Naive thymus-derived CD4-positive, alpha-beta T cell (primary cell): ENCODE measurements at regions not wholly inside any gene's neighbourhood (a gene's known extent, or its start where the extent isn't known, plus 50 kb on each side); places are given as distances from the start of the nearest gene placed in this dataset.

Source experiments
- ATAC-seq: fragments of 150-1000 bp; cut with Tn5 transposase; 2 replicates; pipeline ENCODE4 v1.10.0; 2021; ENCODE audit warnings: mild to moderate bottlenecking, moderate library complexity
- CTCF ChIA-PET: fragments of 350-600 bp; sonication (Branson Sonifier 250); formaldehyde crosslinking; loops from one replicate; lab custom pipeline; 2021; ENCODE audit warnings: antibody characterized with exemption; lab: Charles Lee
- POLR2A ChIA-PET: fragments of 350-600 bp; sonication (Branson Sonifier 250); formaldehyde crosslinking; loops from one replicate; lab custom pipeline; 2021; ENCODE audit warnings: antibody characterized with exemption, inconsistent platforms; lab: Charles Lee
- DNase-seq, 9 donors: peaks; one replicate each; pipeline versions ENCODE4 v3.0.0 to v3.0.0-alpha.2; 2020 to 2022; ENCODE audit warnings: mixed read lengths in 1 of 9
- H3K27ac ChIP-seq: one replicate; pipeline ENCODE4 v1.7.0; 2013; ENCODE audit warnings: mild to moderate bottlenecking, low read depth, low read length, moderate library complexity
- H3K27me3 ChIP-seq, 2 donors: one replicate each; pipeline ENCODE4 v1.7.0; 2013; ENCODE audit warnings: low read length in 2 of 2, mild to moderate bottlenecking in 2 of 2, moderate library complexity in 2 of 2; ENCODE audit not compliant: control insufficient read depth in 2 of 2, insufficient read depth in 2 of 2
- H3K36me3 ChIP-seq, 3 experiments: 1 replicate in 2 of 3; 2 replicates in 1 of 3; pipeline ENCODE4 v1.7.0; 2013; ENCODE audit warnings: low read length in 3 of 3, mild to moderate bottlenecking in 3 of 3, moderate library complexity in 1 of 3; ENCODE audit not compliant: insufficient read depth in 3 of 3, control insufficient read depth in 2 of 3
- H3K4me1 ChIP-seq, 2 donors: one replicate each; pipeline ENCODE4 v1.7.0; 2013; ENCODE audit warnings: low read length in 2 of 2, mild to moderate bottlenecking in 2 of 2, moderate library complexity in 1 of 2; ENCODE audit not compliant: control insufficient read depth in 2 of 2, insufficient read depth in 2 of 2
- H3K4me3 ChIP-seq: 2 replicates; pipeline ENCODE4 v1.7.0; 2013; ENCODE audit warnings: mild to moderate bottlenecking, low read length
- H3K9me3 ChIP-seq, 3 experiments: 1 replicate in 2 of 3; 2 replicates in 1 of 3; pipeline ENCODE4 v1.7.0; 2013; ENCODE audit warnings: low read length in 3 of 3; ENCODE audit not compliant: control insufficient read depth in 2 of 3
- H3K27ac Mint-ChIP-seq, 9 donors: one replicate each; pipeline ENCODE4 v1.8.0; 2020 to 2022; ENCODE audit warnings: mixed read lengths in 9 of 9, mild to moderate bottlenecking in 8 of 9, moderate library complexity in 5 of 9, inconsistent platforms in 2 of 9
- H3K27me3 Mint-ChIP-seq, 5 donors: one replicate each; pipeline ENCODE4 v1.8.0; 2021 to 2022; ENCODE audit warnings: mixed read lengths in 5 of 5, mild to moderate bottlenecking in 1 of 5
- H3K36me3 Mint-ChIP-seq, 5 donors: one replicate each; pipeline ENCODE4 v1.8.0; 2020 to 2022; ENCODE audit warnings: mixed read lengths in 5 of 5, mild to moderate bottlenecking in 3 of 5, inconsistent platforms in 1 of 5
- H3K4me1 Mint-ChIP-seq, 7 donors: one replicate each; pipeline ENCODE4 v1.8.0; 2020 to 2022; ENCODE audit warnings: mixed read lengths in 7 of 7, mild to moderate bottlenecking in 3 of 7, inconsistent platforms in 1 of 7
- H3K4me3 Mint-ChIP-seq, 10 donors: one replicate each; pipeline ENCODE4 v1.8.0; 2020 to 2022; ENCODE audit warnings: mild to moderate bottlenecking in 10 of 10, mixed read lengths in 10 of 10, moderate library complexity in 6 of 10, inconsistent platforms in 2 of 10
- H3K9me3 Mint-ChIP-seq, 11 donors: one replicate each; pipeline ENCODE4 v1.8.0; 2020 to 2022; ENCODE audit warnings: mixed read lengths in 11 of 11, mild to moderate bottlenecking in 4 of 11, inconsistent platforms in 1 of 11, moderate library complexity in 1 of 11
- intact Hi-C, 2 donors: fragments of 100-400 bp; cut with micrococcal nuclease; formaldehyde crosslinking; loops; one replicate each; pipeline ENCODE4 v1.15.1; 2023

DNA sequence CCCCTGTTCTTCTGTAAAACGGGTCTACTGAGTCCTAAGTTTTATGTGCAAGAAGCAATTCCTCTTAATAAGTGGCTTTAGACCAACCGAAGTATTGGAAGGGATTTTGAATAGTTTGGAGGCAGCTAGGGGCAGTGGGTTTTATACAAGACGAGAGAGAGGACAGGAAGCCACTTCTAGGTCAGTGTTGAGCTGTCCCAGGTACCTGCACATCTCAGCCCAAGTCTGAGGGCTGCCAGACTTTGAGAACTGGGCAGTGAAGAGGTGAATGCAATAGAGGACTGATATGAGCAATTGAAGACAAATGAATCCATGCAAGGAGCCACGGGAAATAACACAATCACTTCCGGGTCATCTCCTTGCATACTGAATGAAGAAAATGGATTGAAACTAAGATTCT is 273.5 kb downstream of the KLF6 start:
- peaks cover 0 to 7% (median 0%) of the 10 kb centered on the region in 11 donors for H3K9me3 Mint-ChIP-seq
- peak overlapping the region in 1 of 9 donors; percentile 10 for H3K27ac Mint-ChIP-seq
- H3K36me3 Mint-ChIP-seq = peaks cover 0 to 6% (median 0%) of the 10 kb centered on the region in 5 donors
- intact Hi-C loops = no loop called here
- peaks cover 0 to 19% (median 9%) of the 10 kb centered on the region in 7 donors for H3K4me1 Mint-ChIP-seq
- no peaks in the 10 kb centered on the region for H3K27me3 ChIP-seq
- POLR2A ChIA-PET = no interaction called here
- no peak for DNase-seq
- H3K4me3 Mint-ChIP-seq = no peak overlapping the region
- no peak for ATAC-seq
- no peak overlapping the region for H3K27ac ChIP-seq
- no peak overlapping the region for H3K4me3 ChIP-seq
- H3K4me1 ChIP-seq = peaks cover 0 to 7% of the 10 kb centered on the region in 2 donors
- H3K36me3 ChIP-seq = no peaks in the 10 kb centered on the region
- CTCF ChIA-PET = no interaction called here
- H3K27me3 Mint-ChIP-seq = peaks cover 0 to 5% (median under 1%) of the 10 kb centered on the region in 5 donors
- H3K9me3 ChIP-seq = no peaks in the 10 kb centered on the region

DNA sequence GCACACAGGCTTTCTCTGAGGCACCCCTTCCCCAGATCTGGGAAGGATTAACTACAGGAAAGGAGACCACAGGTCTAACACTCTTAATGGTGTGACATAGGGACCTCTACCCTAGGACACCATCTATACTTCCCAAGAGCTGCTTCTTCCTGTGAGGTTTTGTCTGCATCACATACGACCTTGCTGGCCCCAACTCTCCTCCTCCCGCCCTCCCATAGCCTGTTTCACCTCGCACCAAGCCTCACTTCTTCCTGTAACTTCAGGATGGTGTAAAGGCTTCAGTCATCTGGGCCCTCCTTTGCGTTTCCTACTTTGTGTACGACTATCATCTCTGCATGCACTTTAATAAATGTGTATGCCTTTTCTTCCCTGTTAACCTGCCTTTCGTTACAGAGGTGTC is 274.3 kb downstream of the KLF6 start:
- peaks cover 0 to 14% (median 7%) of the 10 kb centered on the region in 7 donors for H3K4me1 Mint-ChIP-seq
- intact Hi-C loops = no loop called here
- Histone ChIP-seq H3K27me3 (no peaks in the 10 kb centered on the region), H3K9me3 (no peaks in the 10 kb centered on the region), H3K36me3 (no peaks in the 10 kb centered on the region), H3K4me3 (no peak overlapping the region), H3K27ac (no peak overlapping the region), H3K4me1 (peaks cover 0 to 7% of the 10 kb centered on the region in 2 donors)
- peaks cover 0 to 6% (median 0%) of the 10 kb centered on the region in 5 donors for H3K36me3 Mint-ChIP-seq
- ATAC-seq (no peak), DNase-seq (peak in 1 of 9 donors; percentile 1)
- H3K9me3 Mint-ChIP-seq = peaks cover 0 to 7% (median 0%) of the 10 kb centered on the region in 11 donors
- peak overlapping the region in 2 of 9 donors; percentile 55 to 76 for H3K27ac Mint-ChIP-seq
- peak overlapping the region in 1 of 10 donors; percentile 24 for H3K4me3 Mint-ChIP-seq
- CTCF ChIA-PET = no interaction called here
- H3K27me3 Mint-ChIP-seq = peaks cover 0 to 5% (median 0%) of the 10 kb centered on the region in 5 donors
- POLR2A ChIA-PET = no interaction called here

DNA sequence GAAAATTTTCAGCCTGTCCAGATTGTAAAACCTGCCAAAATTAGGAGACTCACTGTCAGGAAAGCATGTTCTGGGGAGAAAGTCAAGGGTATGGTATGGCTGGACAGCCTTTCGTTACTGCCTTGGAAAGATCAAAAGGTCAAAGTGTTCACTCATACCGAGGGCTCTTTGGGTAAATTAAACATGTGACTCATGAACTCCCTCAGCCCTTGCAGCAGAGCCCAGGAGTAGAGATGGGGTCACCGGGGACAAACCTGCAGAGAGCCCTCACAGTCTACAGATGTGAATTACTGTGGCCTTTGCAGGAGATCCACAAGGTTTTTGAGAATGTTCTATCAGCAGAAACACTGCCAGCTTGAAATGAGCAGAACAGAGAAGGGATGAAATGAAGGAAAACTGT is 275.7 kb downstream of the KLF6 start:
- Mint-ChIP-seq H3K4me1 (peaks cover 0 to 14% (median 7%) of the 10 kb centered on the region in 7 donors), H3K36me3 (peaks cover 0 to 4% (median 0%) of the 10 kb centered on the region in 5 donors), H3K4me3 (no peak overlapping the region), H3K27me3 (peaks cover 0 to 5% (median 0%) of the 10 kb centered on the region in 5 donors), H3K9me3 (peaks cover 0 to 7% (median 0%) of the 10 kb centered on the region in 11 donors), H3K27ac (peak overlapping the region in 1 of 9 donors; percentile 55)
- H3K4me3 ChIP-seq = no peak overlapping the region
- CTCF ChIA-PET = no interaction called here
- H3K36me3 ChIP-seq = no peaks in the 10 kb centered on the region
- H3K4me1 ChIP-seq = peaks cover 0 to 7% of the 10 kb centered on the region in 2 donors
- no peak overlapping the region for H3K27ac ChIP-seq
- intact Hi-C loops = no loop called here
- H3K9me3 ChIP-seq = no peaks in the 10 kb centered on the region
- POLR2A ChIA-PET = no interaction called here
- ATAC-seq (no peak), DNase-seq (no peak)
- no peaks in the 10 kb centered on the region for H3K27me3 ChIP-seq

DNA sequence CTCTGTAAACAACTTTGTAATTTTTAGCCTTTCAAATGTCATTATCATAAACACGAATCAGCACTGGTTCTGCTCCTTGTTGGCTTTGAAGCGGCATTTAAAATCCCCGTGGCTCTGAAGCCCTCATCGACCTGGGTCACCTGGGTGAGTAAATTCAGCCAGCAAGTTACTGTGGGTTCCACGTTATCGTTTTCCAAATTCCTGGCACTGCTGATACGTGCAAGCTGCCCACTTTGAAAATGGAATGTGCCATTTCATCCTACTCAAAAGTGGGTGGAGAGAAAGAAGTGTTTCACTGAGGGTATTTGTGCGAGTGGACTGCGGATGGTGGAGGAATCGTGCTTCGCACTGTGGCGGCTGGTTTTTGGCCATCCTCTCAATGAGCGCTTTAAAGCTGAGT is 281.7 kb downstream of the KLF6 start:
- ChIA-PET POLR2A (no interaction called here), CTCF (no interaction called here)
- Mint-ChIP-seq H3K27me3 (peaks cover 0 to 28% (median 0%) of the 10 kb centered on the region in 5 donors), H3K4me3 (no peak overlapping the region), H3K36me3 (no peaks in the 10 kb centered on the region), H3K9me3 (no peaks in the 10 kb centered on the region), H3K4me1 (no peaks in the 10 kb centered on the region), H3K27ac (peak overlapping the region in 1 of 9 donors; percentile 41)
- no peak overlapping the region for H3K4me3 ChIP-seq
- no peak for DNase-seq
- no peaks in the 10 kb centered on the region for H3K9me3 ChIP-seq
- H3K36me3 ChIP-seq = no peaks in the 10 kb centered on the region
- H3K27ac ChIP-seq = no peak overlapping the region
- H3K27me3 ChIP-seq = no peaks in the 10 kb centered on the region
- no peak for ATAC-seq
- H3K4me1 ChIP-seq = no peaks in the 10 kb centered on the region
- intact Hi-C loops = no loop called here

DNA sequence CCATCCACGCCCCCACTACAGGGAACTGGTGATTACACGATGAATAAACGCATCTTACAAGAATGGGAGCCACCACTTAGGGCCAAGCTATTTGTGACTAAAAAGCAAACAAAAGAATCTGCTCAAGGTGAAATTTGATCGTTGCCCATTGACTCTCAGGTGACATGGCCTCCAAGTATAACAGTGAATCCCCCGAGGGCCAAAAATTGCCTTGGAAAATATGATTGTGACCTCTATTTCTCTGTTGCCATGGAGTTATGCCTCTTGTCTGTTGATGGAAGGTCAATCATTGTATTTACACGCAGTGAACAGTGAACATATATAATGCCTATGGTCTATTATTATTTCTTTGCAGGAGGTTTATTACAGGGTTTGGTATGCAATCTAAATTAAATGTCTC is 282.3 kb downstream of the KLF6 start:
- peaks cover 0 to 33% (median 0%) of the 10 kb centered on the region in 5 donors for H3K27me3 Mint-ChIP-seq
- Histone ChIP-seq H3K9me3 (no peaks in the 10 kb centered on the region), H3K4me1 (no peaks in the 10 kb centered on the region), H3K27ac (no peak overlapping the region), H3K36me3 (no peaks in the 10 kb centered on the region), H3K4me3 (no peak overlapping the region), H3K27me3 (no peaks in the 10 kb centered on the region)
- no peak overlapping the region for H3K27ac Mint-ChIP-seq
- ChIA-PET CTCF (no interaction called here), POLR2A (no interaction called here)
- H3K4me3 Mint-ChIP-seq = no peak overlapping the region
- intact Hi-C loops = no loop called here
- H3K9me3 Mint-ChIP-seq = no peaks in the 10 kb centered on the region
- no peaks in the 10 kb centered on the region for H3K4me1 Mint-ChIP-seq
- ATAC-seq = no peak
- no peak for DNase-seq
- no peaks in the 10 kb centered on the region for H3K36me3 Mint-ChIP-seq

DNA sequence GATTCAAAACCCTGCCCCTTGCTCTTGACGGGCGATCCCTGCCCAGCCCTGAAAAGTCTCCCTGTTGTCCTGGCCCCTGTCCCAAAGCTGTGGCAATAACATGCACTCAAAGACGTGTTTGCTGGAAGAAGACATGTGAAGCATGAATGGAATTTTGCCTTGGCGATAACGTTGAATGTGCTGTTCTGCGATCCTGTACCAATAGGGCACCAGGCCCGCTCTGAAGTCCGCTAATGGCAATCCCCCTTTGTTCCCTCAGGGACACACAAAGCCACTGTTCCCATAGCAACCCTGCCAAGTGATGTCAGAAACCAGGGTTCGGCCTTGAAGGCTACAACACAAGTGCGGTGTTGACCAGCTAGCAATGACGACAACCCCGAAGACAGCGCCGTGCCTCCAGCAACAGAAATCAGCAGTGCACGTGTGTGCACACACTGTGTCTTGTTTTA is 284.6 kb downstream of the KLF6 start:
- Histone ChIP-seq H3K9me3 (no peaks in the 10 kb centered on the region), H3K4me1 (no peaks in the 10 kb centered on the region), H3K4me3 (no peak overlapping the region), H3K27me3 (no peaks in the 10 kb centered on the region), H3K27ac (no peak overlapping the region), H3K36me3 (no peaks in the 10 kb centered on the region)
- H3K27me3 Mint-ChIP-seq = peaks cover 7 to 54% (median 16%) of the 10 kb centered on the region in 5 donors
- H3K9me3 Mint-ChIP-seq = no peaks in the 10 kb centered on the region
- ChIA-PET CTCF (no interaction called here), POLR2A (no interaction called here)
- ATAC-seq (no peak), DNase-seq (no peak)
- intact Hi-C loops = no loop called here
- no peak overlapping the region for H3K27ac Mint-ChIP-seq
- no peaks in the 10 kb centered on the region for H3K36me3 Mint-ChIP-seq
- no peaks in the 10 kb centered on the region for H3K4me1 Mint-ChIP-seq
- no peak overlapping the region for H3K4me3 Mint-ChIP-seq

DNA sequence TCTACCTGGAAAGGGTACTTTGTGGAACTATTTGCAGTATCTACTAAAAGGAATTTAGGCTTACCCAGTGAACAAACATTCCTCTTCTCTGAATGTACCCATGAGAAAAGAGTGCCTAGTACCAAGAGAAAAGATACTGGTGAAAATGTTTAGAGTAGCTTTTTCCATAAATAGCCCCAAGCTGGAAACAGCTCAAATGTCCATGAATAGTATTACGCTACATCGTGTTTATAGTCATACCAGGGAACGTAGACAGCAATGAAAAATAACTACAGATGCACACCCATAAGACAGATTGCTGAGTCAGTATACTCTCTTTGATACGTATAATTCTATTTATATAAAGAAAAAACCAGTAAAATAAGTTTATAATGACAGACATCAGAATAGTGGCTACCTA is 285.9 kb downstream of the KLF6 start:
- no peak overlapping the region for H3K27ac ChIP-seq
- Mint-ChIP-seq H3K27me3 (peaks cover 15 to 65% (median 24%) of the 10 kb centered on the region in 5 donors), H3K36me3 (no peaks in the 10 kb centered on the region), H3K4me3 (no peak overlapping the region), H3K27ac (no peak overlapping the region), H3K9me3 (no peaks in the 10 kb centered on the region), H3K4me1 (no peaks in the 10 kb centered on the region)
- no peaks in the 10 kb centered on the region for H3K27me3 ChIP-seq
- no peak overlapping the region for H3K4me3 ChIP-seq
- no peaks in the 10 kb centered on the region for H3K4me1 ChIP-seq
- intact Hi-C loops = no loop called here
- POLR2A ChIA-PET = no interaction called here
- no peaks in the 10 kb centered on the region for H3K36me3 ChIP-seq
- no peaks in the 10 kb centered on the region for H3K9me3 ChIP-seq
- CTCF ChIA-PET = no interaction called here
- DNase-seq (no peak), ATAC-seq (no peak)
